ENCODE measurements at regions not wholly inside any gene's neighbourhood (a gene's known extent, or its start where the extent isn't known, plus 50 kb on each side); places are given as distances from the start of the nearest gene placed in this dataset.
"Not testable (repeated sequence)": the region's sequence is repeated elsewhere in the genome, so short reads cannot be mapped to it uniquely, and the experiment has no call there.

DNA sequence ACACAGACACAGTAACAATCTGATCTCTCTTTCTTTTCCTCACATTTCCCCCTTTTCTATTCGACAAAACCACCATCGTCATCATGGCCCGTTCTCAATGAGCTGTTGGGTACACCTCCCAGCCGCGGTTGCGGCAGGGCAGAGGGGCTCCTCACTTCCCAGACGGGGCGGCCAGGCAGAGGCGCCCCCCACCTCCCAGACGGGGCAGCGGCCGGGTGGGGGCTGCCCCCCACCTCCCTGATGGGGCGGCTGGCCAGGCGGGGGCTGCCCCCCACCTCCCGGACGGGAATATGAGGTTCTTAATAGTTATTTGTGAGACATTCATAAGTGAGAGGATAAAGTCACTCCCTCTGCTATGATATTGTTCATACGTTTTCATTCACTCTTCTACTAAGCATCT is 229.7 kb downstream of the CD109 start:
- TF ChIP-seq, protein P1, sequence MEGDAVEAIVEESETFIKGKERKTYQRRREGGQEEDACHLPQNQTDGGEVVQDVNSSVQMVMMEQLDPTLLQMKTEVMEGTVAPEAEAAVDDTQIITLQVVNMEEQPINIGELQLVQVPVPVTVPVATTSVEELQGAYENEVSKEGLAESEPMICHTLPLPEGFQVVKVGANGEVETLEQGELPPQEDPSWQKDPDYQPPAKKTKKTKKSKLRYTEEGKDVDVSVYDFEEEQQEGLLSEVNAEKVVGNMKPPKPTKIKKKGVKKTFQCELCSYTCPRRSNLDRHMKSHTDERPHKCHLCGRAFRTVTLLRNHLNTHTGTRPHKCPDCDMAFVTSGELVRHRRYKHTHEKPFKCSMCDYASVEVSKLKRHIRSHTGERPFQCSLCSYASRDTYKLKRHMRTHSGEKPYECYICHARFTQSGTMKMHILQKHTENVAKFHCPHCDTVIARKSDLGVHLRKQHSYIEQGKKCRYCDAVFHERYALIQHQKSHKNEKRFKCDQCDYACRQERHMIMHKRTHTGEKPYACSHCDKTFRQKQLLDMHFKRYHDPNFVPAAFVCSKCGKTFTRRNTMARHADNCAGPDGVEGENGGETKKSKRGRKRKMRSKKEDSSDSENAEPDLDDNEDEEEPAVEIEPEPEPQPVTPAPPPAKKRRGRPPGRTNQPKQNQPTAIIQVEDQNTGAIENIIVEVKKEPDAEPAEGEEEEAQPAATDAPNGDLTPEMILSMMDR (IDR thresholded peaks at IDR 0.05) = not testable (repeated sequence)
- not testable (repeated sequence) for TF ChIP-seq EZH2 (IDR thresholded peaks at IDR 0.05; ENCODE audit: borderline replicate concordance, insufficient read depth, low read depth, low read length, poor library complexity, severe bottlenecking)
